ENCODE measurements at regions not wholly inside any gene's neighbourhood (a gene's known extent, or its start where the extent isn't known, plus 50 kb on each side); places are given as distances from the start of the nearest gene placed in this dataset.

- H3K4ac ChIP-seq (ENCODE audit: low read depth, low read length) = no peak overlapping the region
- POLR2A ChIA-PET (ENCODE audit: unreplicated experiment) = no interaction called here
- H4K8ac ChIP-seq (ENCODE audit: low read depth in 2 of 2, low read length in 2 of 2) = peak overlapping the region in 1 of 2 experiments; percentile 69; a peak in 1 of 4 replicates
- intact Hi-C loops (cut with micrococcal nuclease) = loop anchor here (10.0 kb wide), 1 partner anchor 181 kb away; no protein-coding TSS in a partner anchor
- peak overlapping the region; percentile 7; the same call in 1 of the 2 replicates for H2AK5ac ChIP-seq (ENCODE audit: low read depth, low read length)
- TF ChIP-seq CEBPB (IDR thresholded peaks at IDR 0.05; ENCODE audit: low read depth, low read length) (peak; percentile 66), RCOR1 (IDR thresholded peaks at IDR 0.05; ENCODE audit: insufficient replicate concordance, low read length) (no peak)
- H4K5ac ChIP-seq (ENCODE audit: low read depth, low read length) = peak overlapping the region; percentile 12; the same call in 1 of the 2 replicates
- DNase-seq = peak; percentile 36
- dilution Hi-C loops (cut with HindIII; ENCODE audit: low sequenced_read_pairs, unreplicated experiment) = no loop called here
- H3K36me3 ChIP-seq (ENCODE audit: control insufficient read depth, insufficient read depth, low read length) = no peaks in the 10 kb centered on the region
- no peak overlapping the region for H3K9ac ChIP-seq (ENCODE audit: low read depth, low read length)
- H3K4me3 ChIP-seq (ENCODE audit: insufficient read depth, low read depth, low read length) = no peak overlapping the region
- H2AK9ac ChIP-seq (replicated peaks; ENCODE audit: low read depth, low read length, poor library complexity) = no peak overlapping the region
- no peak overlapping the region for H3K14ac ChIP-seq (replicated peaks; ENCODE audit: low read depth, low read length)
- H3K9me3 ChIP-seq (ENCODE audit: control insufficient read depth, insufficient read depth, low read length) = no peaks in the 10 kb centered on the region
- H4K20me1 ChIP-seq (ENCODE audit: insufficient read depth, low read length) = no peaks in the 10 kb centered on the region
- WGBS, 2 experiments (ENCODE audit: extremely low coverage in 2 of 2, insufficient read length in 1 of 2) = no CpG with 5 or more reads among the region's 3 CpGs
- peak overlapping the region; percentile 33; the same call in 2 of the 3 replicates for H2BK15ac ChIP-seq (ENCODE audit: low read depth, low read length)
- in situ Hi-C loops (cut with MboI; ENCODE audit: low sequenced_read_pairs) = no loop called here
- H3K9me1 ChIP-seq (ENCODE audit: insufficient read depth, low read length) = no peaks in the 10 kb centered on the region
- no peak for ATAC-seq (ENCODE audit: low read depth)
- peak overlapping the region; percentile 75 for H2BK5ac ChIP-seq (ENCODE audit: low read depth, low read length, poor library complexity, severe bottlenecking)
- no TSS peak for BruUV-seq (replicated peaks)
- peak overlapping the region; percentile 85 for H3K18ac ChIP-seq (ENCODE audit: low read depth, low read length)
- peak overlapping the region; percentile 54 for H2BK20ac ChIP-seq (ENCODE audit: low read depth, low read length)
- no peaks in the 10 kb centered on the region for H3K79me1 ChIP-seq (ENCODE audit: low read depth in 1 of 2, low read length in 2 of 2)
- peak overlapping the region; percentile 40; the same call in 1 of the 2 replicates for H3K4me2 ChIP-seq (ENCODE audit: low read depth, low read length)
- H2AFZ ChIP-seq (replicated peaks; ENCODE audit: low read length, poor library complexity) = no peak overlapping the region
- 0 out of 2 replicates have a peak overlapping the region, but pooled peaks have one; percentile 13 for H3K23ac ChIP-seq (ENCODE audit: low read depth, low read length)
- H3K27ac ChIP-seq (ENCODE audit: insufficient read depth, low read length) = peak overlapping the region; percentile 39; the same call in 1 of the 2 replicates
- no peak overlapping the region for H3K56ac ChIP-seq (ENCODE audit: extremely low read depth, insufficient read depth, low read length)
- peak overlapping the region; percentile 47 for H2BK120ac ChIP-seq (ENCODE audit: low read depth, low read length)
- H4K91ac ChIP-seq (ENCODE audit: insufficient read depth, low read depth, low read length) = peak overlapping the region; percentile 69; the same call in 1 of the 2 replicates
- no peaks in the 10 kb centered on the region for H3K27me3 ChIP-seq (ENCODE audit: control insufficient read depth, insufficient read depth, low read length)
- CTCF ChIA-PET = interaction anchor here (1.1 kb wide), 1 partner anchor 16 kb away, joined by 3 read pairs; no protein-coding TSS in a partner anchor
- peaks cover 5% of the 10 kb centered on the region for H3K4me1 ChIP-seq (ENCODE audit: control insufficient read depth, insufficient read depth, low read length)
These were observed 712.5 kb downstream of the TDRD15 start for GRCh38 chr2:21836261-21836660.

Measured in IMR-90 (cell line).